HL-60 (cell line): ENCODE measurements at regions not wholly inside any gene's neighbourhood (a gene's known extent, or its start where the extent isn't known, plus 50 kb on each side); places are given as distances from the start of the nearest gene placed in this dataset.

Experiments
- DNase-seq, 2 experiments: peaks; one replicate each; pipeline ENCODE4 v3.0.0-alpha.2; 2010 to 2020; ENCODE audit warnings: low read depth in 1 of 2, low spot score in 1 of 2
- H3K27ac ChIP-seq: fragments of 250-450 bp; sonication (Bioruptor Pico); replicated peaks from 2 replicates; pipeline ENCODE4 v1.5.1; 2020; ENCODE audit warnings: mild to moderate bottlenecking, moderate library complexity
- H3K27me3 ChIP-seq: fragments of 250-450 bp; sonication (Bioruptor Pico); 2 replicates; pipeline ENCODE4 v1.5.1; 2021; ENCODE audit warnings: mild to moderate bottlenecking, moderate library complexity; ENCODE audit not compliant: insufficient read depth, poor library complexity, severe bottlenecking
- H3K4me3 ChIP-seq: replicated peaks from 2 replicates; pipeline ENCODE4 v1.5.1; 2011; ENCODE audit warnings: mild to moderate bottlenecking, control low read depth, low read length; ENCODE audit not compliant: insufficient read depth
- CTCF ChIP-seq: IDR thresholded peaks from one replicate; pipeline ENCODE4 v1.5.1; 2011; ENCODE audit warnings: low read length, control low read depth, inconsistent platforms; ENCODE audit not compliant: insufficient read depth
- GABPA ChIP-seq: IDR thresholded peaks from 2 replicates; pipeline ENCODE4 v1.6.1; 2012; ENCODE audit warnings: low read depth
- POLR2AphosphoS5 ChIP-seq: IDR thresholded peaks from 2 replicates; pipeline ENCODE4 v1.6.1; 2012; ENCODE audit warnings: low read depth
- REST ChIP-seq: IDR thresholded peaks from 2 replicates; pipeline ENCODE4 v1.6.1; 2012; ENCODE audit warnings: low read depth; ENCODE audit not compliant: insufficient replicate concordance
- SPI1 ChIP-seq: IDR thresholded peaks from 2 replicates; pipeline ENCODE4 v1.6.1; 2012; ENCODE audit warnings: low read depth, mild to moderate bottlenecking, borderline replicate concordance

GRCh38 chr9:73402081-73403028 lies 250.7 kb downstream of the ANXA1 start:
- no peak for TF ChIP-seq CTCF
- no peak for TF ChIP-seq POLR2AphosphoS5
- no peak for TF ChIP-seq REST
- no peak for TF ChIP-seq SPI1
- no peak for TF ChIP-seq GABPA
- Histone ChIP-seq H3K27ac (no peak overlapping the region), H3K4me3 (no peak overlapping the region), H3K27me3 (no peaks in the 10 kb centered on the region)
- no peak for DNase-seq

GRCh38 chr9:73411494-73411893 lies 259.8 kb downstream of the ANXA1 start:
- Histone ChIP-seq H3K27me3 (no peaks in the 10 kb centered on the region), H3K27ac (no peak overlapping the region), H3K4me3 (no peak overlapping the region)
- DNase-seq = no peak
- TF ChIP-seq SPI1 (no peak), GABPA (no peak)

GRCh38 chr9:73412874-73413273 lies 261.2 kb downstream of the ANXA1 start:
- TF ChIP-seq POLR2AphosphoS5 = no peak
- TF ChIP-seq REST = no peak
- TF ChIP-seq CTCF = no peak
- no peak for TF ChIP-seq GABPA
- TF ChIP-seq SPI1 = no peak
- Histone ChIP-seq H3K4me3 (no peak overlapping the region), H3K27me3 (no peaks in the 10 kb centered on the region), H3K27ac (no peak overlapping the region)
- no peak for DNase-seq

- Histone ChIP-seq H3K4me3 (no peak overlapping the region), H3K27me3 (no peaks in the 10 kb centered on the region), H3K27ac (no peak overlapping the region)
- no peak for DNase-seq
- TF ChIP-seq REST (no peak), GABPA (no peak), SPI1 (no peak), POLR2AphosphoS5 (no peak), CTCF (no peak)
These were observed 272.2 kb downstream of the ANXA1 start for GRCh38 chr9:73423891-73424290.
